Naive thymus-derived CD8-positive, alpha-beta T cell (primary cell): ENCODE measurements at regions not wholly inside any gene's neighbourhood (a gene's known extent, or its start where the extent isn't known, plus 50 kb on each side); places are given as distances from the start of the nearest gene placed in this dataset.

Experiments used
- ATAC-seq, 2 donors: fragments of 150-1000 bp; cut with Tn5 transposase in 1 of 2; sonication (Bioruptor Pico), chemical (Tn5 transposase) in 1 of 2; 1 replicate in 1 of 2; 2 replicates in 1 of 2; pipeline ENCODE4 v1.10.0; 2021; ENCODE audit warnings: mild to moderate bottlenecking in 2 of 2, moderate library complexity in 2 of 2
- POLR2A ChIA-PET: fragments of 350-600 bp; sonication (Branson Sonifier 250); formaldehyde crosslinking; loops from one replicate; lab custom pipeline; 2021; ENCODE audit warnings: antibody characterized with exemption; lab: Charles Lee
- DNase-seq, 10 donors: peaks; one replicate each; pipeline versions ENCODE4 v3.0.0 to v3.0.0-alpha.2; 2020 to 2022
- H3K27ac Mint-ChIP-seq, 10 donors: one replicate each; pipeline ENCODE4 v1.8.0; 2020 to 2022; ENCODE audit warnings: mild to moderate bottlenecking in 10 of 10, mixed read lengths in 10 of 10, moderate library complexity in 4 of 10, inconsistent platforms in 1 of 10
- H3K27me3 Mint-ChIP-seq, 5 donors: one replicate each; pipeline ENCODE4 v1.8.0; 2021 to 2022; ENCODE audit warnings: mixed read lengths in 5 of 5
- H3K36me3 Mint-ChIP-seq, 3 donors: one replicate each; pipeline ENCODE4 v1.8.0; 2020 to 2022; ENCODE audit warnings: mixed read lengths in 3 of 3, mild to moderate bottlenecking in 2 of 3, inconsistent platforms in 1 of 3
- H3K4me1 Mint-ChIP-seq, 4 donors: one replicate each; pipeline ENCODE4 v1.8.0; 2021 to 2022; ENCODE audit warnings: mixed read lengths in 4 of 4
- H3K4me3 Mint-ChIP-seq, 10 donors: one replicate each; pipeline ENCODE4 v1.8.0; 2020 to 2022; ENCODE audit warnings: mild to moderate bottlenecking in 10 of 10, mixed read lengths in 10 of 10, moderate library complexity in 6 of 10, inconsistent platforms in 1 of 10
- H3K9me3 Mint-ChIP-seq, 9 donors: one replicate each; pipeline ENCODE4 v1.8.0; 2020 to 2022; ENCODE audit warnings: mixed read lengths in 9 of 9, mild to moderate bottlenecking in 3 of 9, inconsistent platforms in 1 of 9, moderate library complexity in 1 of 9

DNA sequence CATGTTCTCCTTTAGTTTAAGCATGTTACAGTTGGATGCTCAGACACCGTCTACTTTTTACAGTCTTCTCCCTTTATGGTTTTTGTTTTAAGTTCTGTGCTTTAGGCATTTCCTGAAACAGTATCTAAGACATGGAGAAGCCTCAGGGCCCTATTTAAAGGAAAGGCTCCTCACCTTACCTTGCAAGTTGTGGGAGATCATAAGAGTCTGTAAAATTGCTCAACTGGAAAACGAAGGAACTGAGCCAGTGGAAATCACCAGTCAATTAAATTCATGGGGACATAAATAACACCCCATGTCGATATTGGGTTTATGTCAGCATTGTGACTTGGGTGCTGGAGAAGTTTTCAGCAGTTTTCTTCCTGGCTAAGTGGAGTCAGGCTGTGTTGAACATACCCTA is 239.2 kb downstream of the KIF4B start:
- Mint-ChIP-seq H3K4me3 (no peak overlapping the region), H3K9me3 (peaks cover 0 to 4% (median 0%) of the 10 kb centered on the region in 9 donors), H3K27me3 (peaks cover 6 to 18% (median 6%) of the 10 kb centered on the region in 5 donors), H3K36me3 (no peaks in the 10 kb centered on the region), H3K4me1 (no peaks in the 10 kb centered on the region), H3K27ac (no peak overlapping the region)
- POLR2A ChIA-PET, result no interaction called here
- ATAC-seq, result no peak
- no peak for DNase-seq

DNA sequence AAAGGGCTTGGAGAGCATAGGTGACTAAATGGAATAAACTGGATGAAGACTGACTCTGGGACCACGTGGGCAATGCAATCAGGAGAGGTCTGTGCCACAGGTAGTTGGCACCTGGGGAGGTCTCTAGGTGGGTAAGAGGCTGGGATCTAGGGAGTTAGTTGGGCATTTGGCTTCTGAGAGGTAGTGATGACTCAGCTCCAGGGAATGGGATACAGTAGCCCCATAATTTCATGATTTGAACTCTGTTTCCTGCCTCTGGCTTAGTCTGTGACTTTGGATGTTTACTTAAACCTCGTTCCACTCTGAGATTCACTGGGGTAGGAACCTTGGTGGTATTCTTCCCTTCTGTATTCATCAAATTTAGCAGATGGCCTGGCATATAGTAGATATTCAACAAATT is 240.8 kb downstream of the KIF4B start:
- DNase-seq (no peak), ATAC-seq (no peak)
- Mint-ChIP-seq H3K27me3 (peaks cover 5 to 18% (median 7%) of the 10 kb centered on the region in 5 donors), H3K4me1 (no peaks in the 10 kb centered on the region), H3K9me3 (peaks cover 0 to 5% (median 0%) of the 10 kb centered on the region in 9 donors), H3K27ac (no peak overlapping the region), H3K4me3 (no peak overlapping the region), H3K36me3 (no peaks in the 10 kb centered on the region)
- POLR2A ChIA-PET, result no interaction called here

DNA sequence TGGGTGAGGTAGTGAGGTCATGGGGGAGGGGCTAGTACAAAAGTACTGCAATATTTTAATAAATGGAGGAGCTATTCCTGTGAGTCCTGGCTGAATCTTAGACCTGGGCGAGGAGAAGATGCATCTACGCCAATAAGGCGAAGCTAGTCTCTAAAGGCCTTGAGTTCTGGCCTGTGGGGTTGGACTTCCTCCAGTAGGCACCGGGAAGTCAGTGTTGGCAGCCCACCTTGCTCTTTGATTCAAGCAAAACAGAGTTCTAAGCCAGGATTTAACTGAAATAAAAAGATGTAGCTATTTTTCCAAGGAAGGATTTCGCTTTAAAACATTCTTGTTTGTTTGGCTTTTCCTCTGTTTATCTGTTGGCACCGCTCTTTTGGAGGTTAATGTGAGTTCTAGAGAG is 244.6 kb downstream of the KIF4B start:
- Mint-ChIP-seq H3K27me3 (peaks cover 4 to 10% (median 7%) of the 10 kb centered on the region in 5 donors), H3K36me3 (no peaks in the 10 kb centered on the region), H3K4me1 (no peaks in the 10 kb centered on the region), H3K27ac (no peak overlapping the region), H3K9me3 (peaks cover 0 to 5% (median 0%) of the 10 kb centered on the region in 9 donors), H3K4me3 (no peak overlapping the region)
- POLR2A ChIA-PET, result no interaction called here
- DNase-seq, result no peak
- no peak for ATAC-seq

DNA sequence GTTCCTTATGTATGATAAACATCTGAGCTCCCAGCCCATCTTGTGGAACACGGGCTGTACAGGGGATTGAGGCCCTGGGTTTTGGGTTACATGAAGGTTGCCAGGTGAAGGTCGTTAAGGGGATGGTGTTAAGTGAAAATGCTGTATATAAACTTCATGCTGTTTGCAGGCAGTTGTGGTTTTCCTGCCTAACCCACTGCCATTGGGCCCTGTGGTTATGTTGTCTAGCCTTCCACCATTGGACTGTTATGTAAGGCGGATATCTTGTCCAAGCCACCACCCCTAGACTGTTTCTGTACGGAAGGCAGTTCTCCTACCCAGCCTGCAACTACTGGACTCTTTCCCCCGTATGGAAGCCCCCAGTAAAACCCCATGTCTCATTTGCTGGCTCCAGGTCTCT is 246.1 kb downstream of the KIF4B start:
- peaks cover 0 to 5% (median 0%) of the 10 kb centered on the region in 9 donors for H3K9me3 Mint-ChIP-seq
- H3K27me3 Mint-ChIP-seq, result peaks cover 3 to 10% (median 4%) of the 10 kb centered on the region in 5 donors
- no peak for ATAC-seq
- H3K27ac Mint-ChIP-seq, result peak overlapping the region in 1 of 10 donors; percentile 16
- POLR2A ChIA-PET, result no interaction called here
- no peak overlapping the region for H3K4me3 Mint-ChIP-seq
- H3K36me3 Mint-ChIP-seq, result no peaks in the 10 kb centered on the region
- no peaks in the 10 kb centered on the region for H3K4me1 Mint-ChIP-seq
- DNase-seq, result no peak

DNA sequence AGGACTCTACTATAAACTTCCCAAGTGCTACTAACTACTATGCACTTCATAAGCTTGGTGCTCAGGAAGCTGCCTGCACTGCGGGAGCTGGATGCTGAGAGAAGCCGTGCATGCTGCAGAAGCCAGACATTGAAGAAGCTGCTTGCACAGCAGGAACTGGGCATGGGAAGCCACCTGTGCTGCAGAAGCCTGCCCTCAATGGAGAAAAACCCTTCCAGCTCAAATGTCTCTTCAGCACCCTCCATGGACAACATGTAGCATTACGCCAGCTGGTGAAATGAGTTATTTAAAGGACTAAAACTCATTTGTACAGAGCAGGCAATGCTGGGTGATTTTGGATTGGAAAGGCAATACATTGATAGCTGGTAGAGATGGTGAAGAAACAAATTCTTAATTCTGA is 247.2 kb downstream of the KIF4B start:
- DNase-seq (no peak), ATAC-seq (no peak)
- peaks cover 3 to 10% (median 4%) of the 10 kb centered on the region in 5 donors for H3K27me3 Mint-ChIP-seq
- H3K27ac Mint-ChIP-seq, result no peak overlapping the region
- peaks cover 0 to 5% (median 0%) of the 10 kb centered on the region in 9 donors for H3K9me3 Mint-ChIP-seq
- no peaks in the 10 kb centered on the region for H3K36me3 Mint-ChIP-seq
- POLR2A ChIA-PET, result no interaction called here
- no peaks in the 10 kb centered on the region for H3K4me1 Mint-ChIP-seq
- H3K4me3 Mint-ChIP-seq, result no peak overlapping the region

DNA sequence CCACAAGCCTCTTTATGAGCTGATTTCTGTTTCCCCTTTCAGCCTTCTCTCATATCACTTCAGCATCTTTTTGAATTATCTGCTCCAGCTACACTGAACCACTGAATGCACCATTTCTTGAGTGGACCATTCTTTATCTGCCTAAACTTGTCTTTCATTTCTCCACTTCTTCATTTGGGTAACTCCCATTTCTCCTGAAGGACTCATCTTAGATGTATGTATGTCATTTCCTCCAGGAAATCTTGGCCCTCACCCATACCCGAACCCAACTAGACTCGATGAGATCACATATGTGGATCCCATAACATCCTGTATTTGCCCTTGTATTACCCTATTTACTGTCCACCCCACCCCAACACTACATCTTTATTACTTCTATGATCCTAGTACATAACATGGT is 249.8 kb downstream of the KIF4B start:
- peaks cover 0 to 3% (median 0%) of the 10 kb centered on the region in 9 donors for H3K9me3 Mint-ChIP-seq
- H3K27ac Mint-ChIP-seq, result no peak overlapping the region
- POLR2A ChIA-PET, result no interaction called here
- no peaks in the 10 kb centered on the region for H3K4me1 Mint-ChIP-seq
- H3K36me3 Mint-ChIP-seq, result no peaks in the 10 kb centered on the region
- DNase-seq (no peak), ATAC-seq (no peak)
- peaks cover 0 to 4% (median 2%) of the 10 kb centered on the region in 5 donors for H3K27me3 Mint-ChIP-seq
- no peak overlapping the region for H3K4me3 Mint-ChIP-seq

DNA sequence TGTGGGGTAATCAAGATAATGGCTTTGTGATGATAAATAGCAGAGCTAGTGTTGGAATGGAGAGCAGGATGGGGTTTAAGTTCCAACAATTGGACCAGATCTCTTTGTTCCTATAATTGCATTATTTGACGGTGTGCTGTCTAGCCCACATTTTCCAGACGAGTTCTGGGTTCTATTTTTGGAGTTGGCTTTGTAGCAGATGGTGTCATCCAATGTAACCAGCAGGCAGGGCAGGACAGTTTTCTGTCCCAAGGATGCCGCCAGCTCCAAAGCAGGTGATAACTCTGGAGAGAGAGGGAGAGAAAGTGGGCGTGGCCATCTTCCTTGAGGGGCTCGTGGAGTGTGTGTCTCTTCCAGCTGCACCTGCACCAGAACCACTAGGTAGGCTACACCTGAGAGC is 251.3 kb downstream of the KIF4B start:
- Mint-ChIP-seq H3K9me3 (peaks cover 0 to 3% (median 0%) of the 10 kb centered on the region in 9 donors), H3K36me3 (no peaks in the 10 kb centered on the region), H3K4me3 (no peak overlapping the region), H3K27me3 (peaks cover 0 to 13% (median 4%) of the 10 kb centered on the region in 5 donors), H3K27ac (no peak overlapping the region), H3K4me1 (no peaks in the 10 kb centered on the region)
- DNase-seq (no peak), ATAC-seq (no peak)
- POLR2A ChIA-PET, result no interaction called here

DNA sequence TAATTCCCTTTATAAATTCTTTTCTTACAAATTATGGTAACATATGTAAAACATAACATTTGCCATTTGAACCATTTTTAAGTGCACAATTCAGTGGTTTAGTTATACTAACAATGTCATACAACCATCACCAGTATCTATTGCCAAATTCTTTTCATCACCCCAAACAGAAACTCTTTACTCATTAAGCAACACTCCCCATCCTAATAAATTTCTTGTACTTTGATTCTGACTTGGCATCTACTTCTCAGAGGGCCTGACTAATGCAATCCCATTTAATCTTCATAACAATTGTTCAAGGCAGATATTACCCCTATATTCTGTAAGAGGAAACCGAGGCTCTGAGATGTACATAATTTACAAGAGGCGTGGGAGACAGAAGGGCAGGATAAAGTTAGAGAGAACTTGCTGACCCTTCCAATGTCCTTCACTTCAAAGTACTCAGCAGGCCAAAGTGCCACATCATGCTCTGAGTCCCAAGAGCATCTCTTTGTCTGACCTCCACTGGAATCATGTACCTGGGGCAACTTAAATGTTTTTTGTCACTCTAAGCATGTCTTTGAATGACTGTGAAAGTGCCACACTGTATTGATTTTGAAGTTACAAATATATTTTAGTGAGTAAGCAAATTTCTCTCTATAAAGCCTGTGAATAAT is 255.3 kb downstream of the KIF4B start:
- Mint-ChIP-seq H3K36me3 (no peaks in the 10 kb centered on the region), H3K27me3 (peaks cover 2 to 13% (median 8%) of the 10 kb centered on the region in 5 donors), H3K4me1 (no peaks in the 10 kb centered on the region), H3K9me3 (peaks cover 0 to 4% (median 0%) of the 10 kb centered on the region in 9 donors), H3K27ac (no peak overlapping the region), H3K4me3 (no peak overlapping the region)
- POLR2A ChIA-PET, result no interaction called here
- ATAC-seq, result no peak
- DNase-seq, result no peak

DNA sequence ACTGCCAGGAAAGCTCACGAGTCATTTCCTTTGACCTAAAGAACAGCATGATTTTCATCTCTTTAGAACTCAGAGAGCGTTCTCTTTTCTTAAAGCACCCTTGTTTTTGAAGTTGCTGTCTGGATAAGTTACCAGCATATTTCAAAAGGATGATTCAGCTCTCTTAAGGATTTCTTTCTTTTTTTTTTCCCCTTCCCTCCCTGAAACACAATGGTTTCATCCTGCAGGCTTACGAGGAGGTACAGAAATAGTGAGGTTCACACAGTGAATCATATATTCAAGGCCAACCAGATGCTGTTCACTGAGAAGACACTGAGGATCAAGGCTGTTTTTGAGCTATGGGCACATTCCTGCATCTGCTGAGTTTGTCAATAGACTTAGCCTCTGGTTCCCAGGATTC is 257.2 kb downstream of the KIF4B start:
- DNase-seq (no peak), ATAC-seq (no peak)
- Mint-ChIP-seq H3K36me3 (no peaks in the 10 kb centered on the region), H3K27me3 (peaks cover 2 to 26% (median 10%) of the 10 kb centered on the region in 5 donors), H3K9me3 (peaks cover 0 to 12% (median 2%) of the 10 kb centered on the region in 9 donors), H3K4me3 (no peak overlapping the region), H3K4me1 (peaks cover 0 to 2% (median 0%) of the 10 kb centered on the region in 4 donors), H3K27ac (no peak overlapping the region)
- POLR2A ChIA-PET, result no interaction called here

DNA sequence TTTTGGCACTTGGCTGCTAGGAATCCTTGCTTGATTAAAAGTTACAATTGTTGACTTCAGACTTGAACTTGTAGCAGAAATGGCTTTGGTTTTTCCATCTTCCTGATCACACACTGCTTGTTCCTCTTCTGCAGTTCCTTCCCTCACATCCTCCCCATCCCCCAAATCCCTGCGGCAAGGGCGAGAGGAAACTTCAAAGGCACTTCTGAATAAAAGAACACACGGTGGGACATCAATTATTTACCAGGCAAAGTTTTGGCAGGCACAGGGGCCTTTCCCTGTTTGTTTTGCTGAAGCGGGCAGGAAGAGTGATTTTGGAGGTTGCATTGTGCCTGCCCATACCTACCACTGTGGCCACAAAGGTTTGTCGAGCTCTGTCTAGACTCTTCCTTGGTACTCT is 260.9 kb downstream of the KIF4B start:
- POLR2A ChIA-PET, result no interaction called here
- ATAC-seq, result no peak
- no peaks in the 10 kb centered on the region for H3K36me3 Mint-ChIP-seq
- H3K27ac Mint-ChIP-seq, result no peak overlapping the region
- peaks cover 0 to 12% (median 4%) of the 10 kb centered on the region in 9 donors for H3K9me3 Mint-ChIP-seq
- H3K27me3 Mint-ChIP-seq, result peaks cover 2 to 14% (median 10%) of the 10 kb centered on the region in 5 donors
- no peak overlapping the region for H3K4me3 Mint-ChIP-seq
- DNase-seq, result no peak
- peaks cover 0 to 2% (median 0%) of the 10 kb centered on the region in 4 donors for H3K4me1 Mint-ChIP-seq

DNA sequence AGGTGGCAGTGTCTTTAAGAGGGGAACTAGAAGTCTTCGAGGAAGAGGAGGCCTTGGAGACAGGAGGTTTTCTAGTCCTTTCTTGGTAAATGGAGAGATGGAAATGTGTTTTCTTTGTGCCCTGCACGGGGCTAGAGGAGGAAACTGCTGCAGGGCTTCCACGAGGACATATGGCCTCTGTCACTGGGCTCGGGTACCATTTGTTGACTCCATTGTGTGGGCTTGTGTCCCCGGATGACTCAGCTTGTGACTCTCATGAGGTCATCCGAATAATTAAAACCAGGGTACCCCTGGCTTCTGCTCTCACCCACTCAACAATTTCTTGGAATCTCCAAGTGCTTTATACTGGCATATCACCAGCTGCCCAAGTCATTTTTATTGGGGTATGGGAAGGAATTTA is 261.7 kb downstream of the KIF4B start:
- Mint-ChIP-seq H3K4me3 (no peak overlapping the region), H3K27me3 (peaks cover 2 to 15% (median 14%) of the 10 kb centered on the region in 5 donors), H3K27ac (no peak overlapping the region), H3K4me1 (peaks cover 0 to 2% (median 0%) of the 10 kb centered on the region in 4 donors), H3K9me3 (peaks cover 0 to 12% (median 3%) of the 10 kb centered on the region in 9 donors), H3K36me3 (no peaks in the 10 kb centered on the region)
- ATAC-seq (no peak), DNase-seq (no peak)
- POLR2A ChIA-PET, result no interaction called here

DNA sequence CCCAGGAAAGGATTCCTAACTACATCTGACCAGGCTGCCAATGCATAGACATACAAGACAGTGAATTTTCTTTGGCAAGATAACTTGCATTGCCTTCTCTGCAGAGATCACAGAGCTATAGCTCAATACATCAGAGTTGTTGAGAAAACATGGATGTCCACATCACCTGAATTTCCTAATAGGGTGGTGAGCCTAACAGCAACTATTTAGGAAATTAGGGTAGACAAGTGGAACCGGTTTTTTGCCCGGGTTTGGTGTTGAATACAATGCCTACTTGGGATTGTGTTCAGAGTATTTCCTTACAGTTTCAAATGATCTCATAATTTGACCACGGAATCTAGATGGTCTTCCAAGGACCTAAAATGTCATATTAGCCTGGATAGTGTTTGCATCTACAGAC is 262.7 kb downstream of the KIF4B start:
- peaks cover 2 to 23% (median 16%) of the 10 kb centered on the region in 5 donors for H3K27me3 Mint-ChIP-seq
- H3K36me3 Mint-ChIP-seq, result no peaks in the 10 kb centered on the region
- peaks cover 0 to 2% (median 0%) of the 10 kb centered on the region in 4 donors for H3K4me1 Mint-ChIP-seq
- H3K4me3 Mint-ChIP-seq, result no peak overlapping the region
- H3K9me3 Mint-ChIP-seq, result peaks cover 0 to 12% (median 2%) of the 10 kb centered on the region in 9 donors
- no peak for ATAC-seq
- no peak for DNase-seq
- POLR2A ChIA-PET, result no interaction called here
- H3K27ac Mint-ChIP-seq, result no peak overlapping the region

DNA sequence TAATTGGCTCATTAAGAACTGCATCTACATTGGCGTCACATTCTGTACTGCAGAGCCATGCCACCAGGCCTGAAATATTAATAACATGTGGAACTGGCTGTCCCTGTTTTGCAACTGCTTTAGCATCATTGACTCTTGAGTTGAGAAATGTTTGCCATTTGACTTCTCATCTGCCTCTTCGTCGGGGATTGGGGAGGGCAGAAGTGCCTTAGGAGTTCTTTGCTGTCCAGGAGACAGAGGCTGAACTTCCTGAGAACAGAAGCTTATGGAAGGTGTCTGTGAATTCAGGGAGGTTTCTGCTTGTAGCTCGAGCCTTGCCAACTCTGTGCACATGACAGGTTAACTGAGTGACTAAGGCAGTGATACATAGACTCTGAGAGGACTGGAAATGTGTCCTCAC is 265.0 kb downstream of the KIF4B start:
- peaks cover 0 to 2% (median 0%) of the 10 kb centered on the region in 4 donors for H3K4me1 Mint-ChIP-seq
- H3K9me3 Mint-ChIP-seq, result peaks cover 0 to 12% (median 2%) of the 10 kb centered on the region in 9 donors

More for the DNA sequence above, 265.0 kb downstream of the KIF4B start:
- H3K27ac Mint-ChIP-seq, result no peak overlapping the region
- ATAC-seq (no peak), DNase-seq (no peak)
- peaks cover 6 to 45% (median 21%) of the 10 kb centered on the region in 5 donors for H3K27me3 Mint-ChIP-seq
- POLR2A ChIA-PET, result no interaction called here
- H3K36me3 Mint-ChIP-seq, result no peaks in the 10 kb centered on the region
- H3K4me3 Mint-ChIP-seq, result no peak overlapping the region
